ENCODE measurements at regions not wholly inside any gene's neighbourhood (a gene's known extent, or its start where the extent isn't known, plus 50 kb on each side); places are given as distances from the start of the nearest gene placed in this dataset.

DNA sequence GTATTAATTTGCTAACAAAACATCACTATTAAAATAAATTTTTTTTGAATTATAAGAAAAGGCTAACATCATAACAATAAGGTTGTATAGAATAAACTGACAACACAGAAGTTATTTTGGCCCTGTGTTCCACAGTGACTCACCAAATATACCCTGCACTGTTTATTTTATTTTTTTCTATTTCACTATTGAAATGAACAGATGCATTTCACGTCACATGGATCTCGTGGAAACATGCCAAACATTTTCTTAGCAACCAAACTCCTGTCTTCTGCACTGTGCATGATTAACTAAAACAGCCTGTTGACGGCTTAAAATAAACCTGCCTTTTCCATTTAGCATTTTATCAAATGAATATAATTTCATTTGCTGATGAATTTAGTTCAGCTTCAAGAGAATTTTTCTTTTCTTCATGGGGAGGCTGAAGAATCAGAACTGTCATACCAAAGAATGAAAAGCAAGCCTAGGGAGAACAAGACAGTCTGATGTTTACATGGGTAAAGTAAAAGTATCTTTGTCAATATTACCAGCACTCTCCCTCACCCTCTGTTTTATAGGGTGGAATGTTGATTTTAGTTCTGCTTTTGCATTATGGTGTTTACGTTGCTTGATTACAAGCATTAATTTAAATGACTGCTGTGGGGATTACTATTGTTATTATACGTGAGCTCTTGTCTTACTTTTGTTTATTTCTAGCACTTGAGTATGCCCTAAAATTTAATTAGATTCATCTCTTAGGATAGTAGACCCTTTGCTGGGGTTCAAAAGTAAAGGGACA lies 115.3 kb downstream of the LCA5 start:
- peak overlapping the region; percentile 67 for H3K27ac ChIP-seq
- TF ChIP-seq, protein P1, sequence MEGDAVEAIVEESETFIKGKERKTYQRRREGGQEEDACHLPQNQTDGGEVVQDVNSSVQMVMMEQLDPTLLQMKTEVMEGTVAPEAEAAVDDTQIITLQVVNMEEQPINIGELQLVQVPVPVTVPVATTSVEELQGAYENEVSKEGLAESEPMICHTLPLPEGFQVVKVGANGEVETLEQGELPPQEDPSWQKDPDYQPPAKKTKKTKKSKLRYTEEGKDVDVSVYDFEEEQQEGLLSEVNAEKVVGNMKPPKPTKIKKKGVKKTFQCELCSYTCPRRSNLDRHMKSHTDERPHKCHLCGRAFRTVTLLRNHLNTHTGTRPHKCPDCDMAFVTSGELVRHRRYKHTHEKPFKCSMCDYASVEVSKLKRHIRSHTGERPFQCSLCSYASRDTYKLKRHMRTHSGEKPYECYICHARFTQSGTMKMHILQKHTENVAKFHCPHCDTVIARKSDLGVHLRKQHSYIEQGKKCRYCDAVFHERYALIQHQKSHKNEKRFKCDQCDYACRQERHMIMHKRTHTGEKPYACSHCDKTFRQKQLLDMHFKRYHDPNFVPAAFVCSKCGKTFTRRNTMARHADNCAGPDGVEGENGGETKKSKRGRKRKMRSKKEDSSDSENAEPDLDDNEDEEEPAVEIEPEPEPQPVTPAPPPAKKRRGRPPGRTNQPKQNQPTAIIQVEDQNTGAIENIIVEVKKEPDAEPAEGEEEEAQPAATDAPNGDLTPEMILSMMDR (conservative IDR thresholded peaks at IDR 0.05): no peak

DNA sequence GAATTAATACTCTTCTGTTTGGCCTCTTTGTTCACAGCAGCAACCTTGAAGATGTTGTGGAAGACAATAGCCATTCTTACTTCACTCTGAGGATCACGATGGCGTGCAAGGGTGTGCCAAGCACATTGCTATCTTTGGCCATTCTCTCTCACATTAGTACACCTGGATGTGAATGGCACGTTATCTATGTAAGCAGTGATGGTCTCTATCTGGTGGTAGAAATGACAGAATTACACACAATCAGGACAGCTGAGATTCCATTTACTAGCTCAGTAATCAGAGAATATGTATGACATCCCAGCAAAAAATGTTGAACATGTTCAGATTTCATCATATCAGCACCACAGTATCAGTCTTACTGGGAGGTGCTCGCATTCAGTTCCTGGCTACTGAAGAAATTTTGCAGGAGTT lies 116.2 kb downstream of the LCA5 start:
- TF ChIP-seq, protein P1 (conservative IDR thresholded peaks at IDR 0.05): no peak
- peak overlapping the region; percentile 67 for H3K27ac ChIP-seq

DNA sequence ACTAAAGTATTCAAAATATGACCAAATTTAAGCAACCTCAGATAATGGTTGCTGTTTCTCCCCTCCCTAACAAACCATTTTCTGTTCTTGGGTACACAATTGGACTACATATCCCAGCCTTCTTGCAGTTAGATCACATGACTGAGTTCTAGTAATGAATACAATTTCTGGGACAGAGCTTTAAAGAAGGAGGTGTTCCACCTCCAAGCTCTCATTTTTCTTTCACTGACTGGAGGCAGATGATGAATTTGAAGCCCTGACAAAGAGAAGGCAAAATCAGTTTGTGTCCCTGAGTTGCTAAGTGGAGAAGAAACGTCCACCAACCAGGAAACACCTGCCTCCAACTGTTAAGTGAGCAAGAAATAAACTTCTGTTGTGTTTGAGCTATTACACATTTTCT lies 117.2 kb downstream of the LCA5 start:
- H3K27ac ChIP-seq: no peak overlapping the region
- TF ChIP-seq, protein P1 (conservative IDR thresholded peaks at IDR 0.05): no peak

DNA sequence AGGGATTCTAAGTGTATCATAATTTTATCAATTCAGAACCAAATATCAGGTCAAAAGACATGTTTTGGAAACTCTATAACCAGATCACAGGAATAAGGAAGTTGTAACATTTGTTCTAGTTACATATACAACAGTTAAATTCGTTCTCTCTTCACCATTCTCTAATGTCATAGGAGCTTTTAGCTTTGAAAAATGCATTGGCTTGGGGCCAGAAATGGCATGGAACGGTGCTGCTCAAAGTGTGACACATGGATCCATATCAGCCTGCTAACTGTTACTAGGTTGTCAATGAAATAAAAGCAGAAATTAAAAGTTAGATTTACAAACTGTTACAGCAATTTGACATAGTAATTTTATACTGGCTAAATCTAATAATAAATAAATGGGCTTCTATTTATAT lies 120.3 kb downstream of the LCA5 start:
- TF ChIP-seq, protein P1 (conservative IDR thresholded peaks at IDR 0.05): no peak

DNA sequence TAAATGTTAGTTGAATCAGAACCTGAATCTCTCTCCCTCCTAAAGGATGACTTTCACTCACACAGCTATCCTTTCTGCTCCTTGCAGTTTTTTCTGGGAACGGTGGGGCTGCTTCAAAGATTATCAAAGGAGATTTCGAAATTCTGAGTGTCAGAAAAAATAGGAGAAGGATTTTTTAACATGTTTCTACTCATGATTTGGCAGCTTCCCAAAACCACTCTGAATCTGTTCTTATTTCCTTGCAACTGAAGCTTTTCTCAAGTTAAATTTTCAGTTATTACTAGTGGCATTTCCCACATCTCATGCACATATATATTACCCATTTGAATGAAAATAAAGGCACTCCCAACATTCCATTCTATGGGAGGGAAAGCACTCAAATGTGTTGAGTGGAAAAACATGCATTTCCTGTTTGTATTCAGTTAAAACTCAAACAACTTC lies 123.6 kb downstream of the LCA5 start:
- TF ChIP-seq, protein P1 (conservative IDR thresholded peaks at IDR 0.05): no peak
- no peak overlapping the region for H3K27ac ChIP-seq

More for the DNA sequence above, 120.3 kb downstream of the LCA5 start:
- no peak overlapping the region for H3K27ac ChIP-seq

DNA sequence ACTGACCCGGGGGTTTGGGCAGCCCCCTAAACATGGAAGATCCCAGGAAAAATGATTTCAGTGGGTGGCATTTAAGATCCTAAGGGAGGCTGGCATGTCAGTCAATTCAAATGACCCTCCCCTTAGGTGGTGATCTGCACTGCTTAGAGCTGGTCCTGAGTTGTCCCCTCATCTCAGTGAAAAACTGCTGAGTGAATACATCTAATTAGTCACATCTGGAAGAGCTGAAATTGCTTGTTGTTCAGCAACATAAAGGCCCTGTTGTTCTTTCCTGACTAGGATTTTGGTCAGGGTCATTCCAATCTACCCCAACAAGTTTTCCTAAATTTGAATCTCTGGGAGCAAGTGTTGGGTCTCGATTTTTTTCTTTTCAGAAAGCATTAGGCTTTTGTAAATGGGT lies 126.4 kb downstream of the LCA5 start:
- TF ChIP-seq, protein P1 (conservative IDR thresholded peaks at IDR 0.05): no peak

DNA sequence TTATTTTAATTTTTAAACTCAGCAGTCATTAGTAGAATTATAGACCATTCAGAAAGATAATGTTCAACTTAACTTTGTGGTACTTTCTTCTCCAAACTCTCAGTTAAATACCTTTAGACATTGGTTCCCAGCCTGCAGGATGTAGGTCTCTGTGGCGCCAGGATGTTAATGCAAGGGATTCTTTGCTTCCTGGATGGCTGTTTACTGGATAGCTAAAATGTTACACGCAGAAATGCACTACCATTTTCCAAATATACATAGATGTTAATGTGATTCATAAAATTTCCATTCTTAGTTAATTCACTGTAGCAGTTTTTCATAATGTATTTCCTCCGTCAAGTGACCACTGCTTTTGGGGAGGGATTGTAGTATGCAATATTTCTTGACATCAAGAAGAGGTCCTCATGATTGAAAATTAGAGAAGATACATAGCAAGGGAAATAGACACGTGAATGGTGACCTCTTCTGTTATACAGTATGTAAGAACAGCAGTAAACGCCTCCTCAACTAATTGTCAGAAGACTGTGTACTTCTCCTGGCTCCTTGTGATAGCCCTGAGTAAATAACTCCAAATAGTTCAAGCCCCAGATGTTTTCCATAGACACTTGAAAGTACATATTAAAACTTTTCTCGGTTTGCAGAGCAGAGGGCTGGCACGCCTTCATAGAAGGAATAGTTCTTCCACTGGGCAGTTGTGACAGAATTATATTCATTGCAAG lies 128.8 kb downstream of the LCA5 start:
- TF ChIP-seq, protein P1 (conservative IDR thresholded peaks at IDR 0.05): 0 out of 2 replicates have a peak, but pooled peaks have one; percentile 9
- no peak overlapping the region for H3K27ac ChIP-seq

More for the DNA sequence above, 126.4 kb downstream of the LCA5 start:
- no peak overlapping the region for H3K27ac ChIP-seq

Data from VCaP (cell line).